ENCODE measurements at regions not wholly inside any gene's neighbourhood (a gene's known extent, or its start where the extent isn't known, plus 50 kb on each side); places are given as distances from the start of the nearest gene placed in this dataset.
"Not testable (repeated sequence)": the region's sequence is repeated elsewhere in the genome, so short reads cannot be mapped to it uniquely, and the experiment has no call there.

DNA sequence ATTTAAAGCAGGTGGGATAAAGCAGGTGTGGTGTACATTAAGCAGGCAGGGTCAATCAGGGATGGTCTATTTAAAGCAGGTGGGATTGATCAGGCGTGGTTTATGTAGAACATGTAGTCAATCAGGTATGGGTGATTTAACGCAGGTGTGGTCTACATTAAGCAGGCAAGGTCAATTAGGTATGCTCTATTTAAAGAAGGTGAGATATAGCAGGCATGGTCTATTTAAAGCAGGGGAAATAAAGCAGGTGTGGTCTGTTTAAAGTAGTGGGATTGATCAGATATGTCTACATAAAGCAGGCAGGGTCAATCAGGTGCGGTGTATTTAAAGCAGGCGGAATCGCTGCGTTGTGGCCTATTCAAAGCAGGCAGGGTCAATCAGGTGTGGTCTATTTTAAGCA, 88.6 kb upstream of the MXRA5 start:
- FAIRE-seq, result no peak

DNA sequence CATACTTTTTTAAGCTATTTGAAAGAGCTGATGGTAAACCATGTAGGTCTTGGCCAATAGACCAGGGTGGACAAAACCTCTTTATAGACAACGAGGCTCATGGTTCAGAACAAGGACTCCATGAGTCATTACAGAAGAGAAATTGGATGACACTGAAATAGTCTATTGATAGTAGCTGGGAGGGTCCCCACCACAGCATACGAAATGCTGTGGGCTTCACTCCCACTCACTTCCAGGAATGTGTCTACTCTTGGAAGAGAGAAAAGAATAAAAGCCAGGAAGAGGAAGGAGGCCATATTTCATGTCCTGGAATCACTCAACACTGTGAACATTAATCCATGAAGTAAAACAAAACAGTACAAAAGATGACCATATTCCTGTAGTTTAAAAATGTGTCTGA, 82.3 kb upstream of the MXRA5 start:
- FAIRE-seq, result no peak

DNA sequence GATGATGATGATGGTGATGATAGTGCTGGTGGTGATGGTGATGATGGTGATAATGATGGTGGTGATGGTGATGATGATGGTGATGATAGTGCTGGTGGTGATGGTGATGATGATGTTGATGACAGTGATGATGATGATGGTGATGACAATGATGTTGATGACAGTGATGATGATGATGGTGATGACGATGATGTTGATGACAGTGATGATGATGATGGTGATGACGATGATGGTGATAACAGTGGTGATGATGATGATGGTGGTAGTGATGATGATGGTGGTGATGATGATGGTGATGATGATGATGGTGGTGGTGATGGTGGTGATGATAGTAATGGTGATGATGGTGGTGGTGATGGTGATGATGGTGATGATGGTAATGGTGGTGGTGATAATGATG, 80.1 kb upstream of the MXRA5 start:
- no peak for FAIRE-seq

DNA sequence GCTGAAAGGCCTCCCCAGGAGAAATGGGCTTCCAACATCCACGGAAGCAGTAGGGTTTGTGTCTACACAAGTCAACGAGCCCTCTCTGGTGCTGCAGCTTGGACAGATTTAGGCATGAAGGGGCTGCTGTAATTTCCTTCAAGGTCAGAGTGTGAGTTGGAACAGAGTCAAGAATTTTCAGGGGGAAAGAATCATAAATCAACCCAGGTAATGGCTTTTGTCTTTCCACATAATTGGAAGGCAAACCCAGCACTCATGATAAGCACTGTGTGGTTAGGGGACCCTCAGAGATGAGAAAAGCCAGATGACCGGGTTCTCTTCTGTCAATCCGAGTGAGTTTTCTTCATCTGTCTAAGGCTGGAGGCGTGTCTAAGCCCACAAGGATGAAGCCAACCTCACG, 78.6 kb upstream of the MXRA5 start:
- FAIRE-seq, result no peak

DNA sequence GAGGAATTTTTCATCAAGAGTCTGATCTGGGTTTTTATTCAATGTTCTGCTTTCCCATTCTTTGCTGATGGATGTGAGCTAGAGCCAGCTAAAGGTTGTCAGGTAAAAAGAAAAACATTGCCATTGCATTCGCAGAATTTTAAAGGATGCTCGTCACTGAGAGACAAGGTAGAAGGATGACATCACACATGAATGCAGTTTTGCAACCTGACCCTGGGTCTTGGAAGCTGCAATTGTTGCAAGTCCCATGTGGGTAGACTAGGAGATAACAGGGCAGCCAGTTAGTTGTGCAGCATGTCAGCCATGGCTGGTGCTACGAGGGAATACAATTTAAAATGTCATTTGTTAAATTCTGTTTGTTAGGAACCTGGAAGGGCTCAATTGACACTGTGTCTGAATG, 73.9 kb upstream of the MXRA5 start:
- no peak for FAIRE-seq

DNA sequence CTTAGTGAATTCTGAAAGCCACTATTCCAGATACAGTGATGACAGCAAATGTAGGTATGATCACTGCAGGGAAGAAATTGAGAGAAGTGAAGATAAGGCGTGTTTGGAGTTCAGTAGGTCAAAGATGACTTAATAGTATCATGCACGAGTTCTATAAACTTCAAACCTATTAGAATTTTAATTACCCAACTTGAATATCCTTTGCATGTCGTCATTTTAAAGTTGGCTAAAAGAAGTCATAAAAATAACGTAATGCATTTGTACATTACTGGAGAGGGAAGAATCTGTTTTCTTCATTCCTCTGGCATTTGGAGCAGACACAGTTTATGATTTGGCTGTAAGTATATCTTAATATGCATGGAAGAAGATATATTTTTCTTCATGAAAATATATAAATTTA, 68.6 kb upstream of the MXRA5 start:
- no peak for FAIRE-seq

DNA sequence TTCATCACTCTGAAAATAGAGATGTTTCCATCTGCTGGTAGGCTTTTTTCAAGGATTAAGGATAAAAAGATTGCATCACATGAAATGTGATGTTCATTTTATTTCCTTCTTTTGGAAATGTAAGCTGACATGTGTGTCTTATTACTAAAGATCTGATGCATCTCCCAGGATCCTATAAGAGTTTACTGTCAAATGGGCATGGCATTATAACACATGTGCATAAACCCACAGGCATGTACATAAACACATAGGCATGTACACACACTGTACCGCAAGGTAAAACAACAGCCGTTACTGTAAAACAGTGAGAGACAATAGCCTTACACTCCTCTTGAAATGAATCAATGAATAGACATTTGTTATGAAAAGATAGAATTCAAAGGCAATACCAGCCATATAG, 65.2 kb upstream of the MXRA5 start:
- FAIRE-seq, result not testable (repeated sequence)

DNA sequence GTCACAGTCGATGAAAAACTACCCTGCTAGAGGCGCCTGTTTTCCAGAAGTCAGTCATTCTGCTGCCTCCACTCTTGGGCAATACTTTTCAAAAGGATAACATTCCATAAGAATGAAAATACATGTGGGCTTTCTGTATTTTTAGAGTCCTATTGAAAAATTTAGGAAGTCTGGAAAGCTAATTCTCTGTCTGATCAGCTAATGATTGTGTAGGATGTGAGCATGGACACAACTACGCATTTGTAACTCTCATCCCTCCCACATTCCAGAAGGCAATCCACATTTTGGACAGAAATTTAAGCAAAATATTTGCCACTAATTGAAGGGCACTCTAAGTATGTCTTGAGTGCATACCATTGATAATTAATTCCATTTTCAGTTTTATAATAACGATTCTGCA, 63.5 kb upstream of the MXRA5 start:
- not testable (repeated sequence) for FAIRE-seq

DNA sequence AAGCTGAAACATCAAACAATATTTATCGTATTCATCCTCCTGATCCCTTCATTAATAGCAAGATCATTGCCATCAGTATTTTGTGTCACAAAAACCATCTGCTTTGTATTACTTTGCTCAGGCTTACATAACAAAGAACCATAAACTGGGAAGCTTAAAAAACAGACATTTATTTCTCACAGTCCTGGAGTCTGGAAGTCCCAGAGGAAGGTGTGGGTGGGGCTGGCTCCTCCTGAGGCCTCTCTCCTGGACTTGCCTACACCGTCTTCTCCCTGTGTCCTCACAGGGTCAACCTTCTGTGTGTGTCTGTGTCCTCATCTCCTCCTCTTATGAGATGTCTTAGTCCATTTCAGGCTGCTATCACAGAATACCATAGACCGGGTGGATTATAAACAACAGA, 61.3 kb upstream of the MXRA5 start:
- no peak for FAIRE-seq

DNA sequence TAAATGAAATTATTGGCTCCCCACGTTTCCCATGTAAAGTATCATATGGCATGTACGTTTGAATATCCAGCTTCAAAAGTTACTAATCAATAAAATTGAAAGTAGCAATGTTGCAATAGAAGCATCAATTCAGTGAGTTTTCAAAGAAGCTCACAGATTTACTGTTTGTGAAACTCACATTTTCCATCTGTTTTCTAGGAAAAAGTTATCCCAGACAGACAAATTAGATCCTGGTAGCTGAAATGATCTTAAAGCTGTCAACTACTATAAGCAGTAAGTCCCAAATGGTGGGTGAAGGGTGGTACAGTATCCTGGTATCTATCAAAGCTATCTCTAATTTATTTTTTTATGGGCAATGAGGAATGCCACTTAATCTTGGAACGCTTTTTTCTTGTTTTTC, 60.7 kb upstream of the MXRA5 start:
- FAIRE-seq, result no peak

DNA sequence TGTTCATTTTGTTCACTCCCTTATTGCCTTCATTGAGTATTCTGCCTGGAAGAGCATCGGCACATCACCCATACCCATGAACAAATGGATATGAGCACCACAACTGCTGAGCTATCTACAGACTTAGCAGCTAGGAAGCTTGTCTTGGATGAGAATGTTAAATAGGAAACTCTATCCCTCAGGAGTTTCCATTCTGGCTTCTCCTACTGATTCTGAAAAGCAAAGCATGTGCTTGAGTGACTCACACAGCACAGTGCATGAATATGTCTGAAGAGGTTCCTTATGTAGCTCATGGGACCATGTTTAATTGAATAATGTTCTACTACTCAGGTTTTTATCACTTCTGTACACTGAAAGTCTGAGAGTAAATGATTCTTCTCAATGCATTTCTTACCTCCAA, 57.3 kb upstream of the MXRA5 start:
- no peak for FAIRE-seq
